ENCODE measurements at regions not wholly inside any gene's neighbourhood (a gene's known extent, or its start where the extent isn't known, plus 50 kb on each side); places are given as distances from the start of the nearest gene placed in this dataset.

DNA sequence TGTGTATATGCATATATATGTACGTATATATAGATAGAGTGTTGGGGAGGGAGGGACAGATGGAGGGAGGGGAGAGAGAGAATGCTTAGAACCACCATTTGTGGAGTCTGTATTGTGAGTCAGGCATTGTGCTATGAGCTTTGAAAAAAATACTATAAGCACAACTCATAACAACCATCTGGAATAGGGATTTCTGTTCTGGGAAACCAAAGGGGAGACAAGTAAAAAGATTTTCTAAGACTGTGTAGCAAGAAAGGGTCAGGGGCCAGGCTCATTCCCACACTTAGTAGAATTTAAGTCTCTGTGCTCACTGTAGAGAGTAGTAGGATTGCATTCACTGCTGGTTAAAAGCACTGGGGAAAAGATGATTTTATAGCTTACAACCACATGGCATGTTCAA lies 202.3 kb upstream of the SGCD start:
- no peak overlapping the region for H3K4me3 ChIP-seq (ENCODE audit: control insufficient read depth, low read depth, low read length)
- DNase-seq (ENCODE audit: low read depth) = peak; percentile 20
- TF ChIP-seq CTCF (conservative IDR thresholded peaks at IDR 0.05; ENCODE audit: control insufficient read depth, insufficient read depth, low read depth, low read length) = no peak

DNA sequence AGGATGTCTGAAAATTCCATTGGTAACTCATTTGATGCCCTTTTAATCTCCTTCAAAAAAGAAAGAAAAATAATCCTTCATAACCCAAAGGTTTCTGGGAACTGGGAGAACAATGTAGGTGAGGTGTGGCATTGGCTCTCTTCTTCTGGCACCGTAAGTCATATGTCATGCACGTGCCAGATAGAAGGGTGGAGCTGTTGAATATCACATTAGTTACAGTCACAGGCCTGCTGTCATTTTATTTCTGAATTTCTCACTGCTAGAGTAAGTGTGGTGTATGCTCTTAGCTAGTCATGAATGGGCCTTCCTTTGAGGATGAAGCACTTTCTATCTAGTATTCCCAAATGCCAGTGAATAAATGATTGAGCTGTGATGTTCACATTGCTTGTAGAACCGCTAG lies 201.8 kb upstream of the SGCD start:
- DNase-seq (ENCODE audit: low read depth) = no peak
- no peak for TF ChIP-seq CTCF (conservative IDR thresholded peaks at IDR 0.05; ENCODE audit: control insufficient read depth, insufficient read depth, low read depth, low read length)
- no peak overlapping the region for H3K4me3 ChIP-seq (ENCODE audit: control insufficient read depth, low read depth, low read length)

DNA sequence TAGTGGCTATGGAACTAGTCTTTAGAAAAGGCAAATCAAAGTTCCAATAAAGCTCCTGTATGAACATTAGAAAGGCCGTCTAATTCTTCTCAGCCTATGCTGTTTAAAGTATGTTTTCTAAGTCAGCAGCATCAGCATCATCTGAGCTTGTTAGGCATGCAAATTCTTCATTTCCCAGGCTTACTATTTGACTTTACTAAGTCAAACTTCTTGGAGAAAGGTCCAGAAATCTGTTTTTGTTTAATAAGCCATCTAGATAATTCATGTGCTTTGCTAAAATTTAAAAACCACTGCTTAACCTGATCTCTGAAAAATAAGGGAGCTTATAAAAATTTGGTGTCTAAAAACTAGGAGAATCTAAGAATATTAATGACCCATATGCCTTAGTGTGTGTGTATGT lies 200.2 kb upstream of the SGCD start:
- DNase-seq (ENCODE audit: low read depth) = no peak
- TF ChIP-seq CTCF (conservative IDR thresholded peaks at IDR 0.05; ENCODE audit: control insufficient read depth, insufficient read depth, low read depth, low read length) = no peak
- H3K4me3 ChIP-seq (ENCODE audit: control insufficient read depth, low read depth, low read length) = no peak overlapping the region

- DNase-seq (ENCODE audit: low read depth) = peak; percentile 18
- TF ChIP-seq CTCF (conservative IDR thresholded peaks at IDR 0.05; ENCODE audit: control insufficient read depth, insufficient read depth, low read depth, low read length) = no peak
- no peak overlapping the region for H3K4me3 ChIP-seq (ENCODE audit: control insufficient read depth, low read depth, low read length)
Measured at GRCh38 chr5:156128026-156128425, 198.9 kb upstream of the SGCD start.

GRCh38 chr5:156134216-156134615 lies 192.7 kb upstream of the SGCD start:
- no peak for DNase-seq (ENCODE audit: low read depth)
- no peak for TF ChIP-seq CTCF (conservative IDR thresholded peaks at IDR 0.05; ENCODE audit: control insufficient read depth, insufficient read depth, low read depth, low read length)
- no peak overlapping the region for H3K4me3 ChIP-seq (ENCODE audit: control insufficient read depth, low read depth, low read length)

DNA sequence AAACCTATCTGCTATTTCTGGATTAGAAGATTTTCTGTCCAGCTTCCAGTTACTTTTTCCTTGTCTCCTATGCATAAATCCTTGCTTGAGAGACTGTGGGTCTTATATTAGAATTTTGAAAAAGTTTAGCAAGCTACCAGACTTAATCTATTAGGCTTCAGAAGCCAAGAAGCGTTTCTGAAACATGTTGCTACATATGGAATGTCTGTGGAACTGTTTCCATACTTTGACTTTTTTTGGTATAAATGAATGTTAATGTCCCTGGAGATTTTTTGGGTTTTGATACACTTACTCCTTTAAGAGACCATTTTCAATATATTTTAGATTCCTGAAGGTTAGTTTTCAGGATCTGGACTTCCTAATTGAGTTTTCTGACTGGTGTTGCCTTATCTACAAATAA lies 191.4 kb upstream of the SGCD start:
- no peak for DNase-seq (ENCODE audit: low read depth)
- no peak for TF ChIP-seq CTCF (conservative IDR thresholded peaks at IDR 0.05; ENCODE audit: control insufficient read depth, insufficient read depth, low read depth, low read length)
- no peak overlapping the region for H3K4me3 ChIP-seq (ENCODE audit: control insufficient read depth, low read depth, low read length)
